OCI-LY3 (cell line): ENCODE measurements at regions not wholly inside any gene's neighbourhood (a gene's known extent, or its start where the extent isn't known, plus 50 kb on each side); places are given as distances from the start of the nearest gene placed in this dataset.
A peak's percentile ranks its signal among the peaks of the same experiment; 100 is the strongest.
"Not testable (repeated sequence)": the region's sequence is repeated elsewhere in the genome, so short reads cannot be mapped to it uniquely, and the experiment has no call there.

Experiments used
- H2AFZ ChIP-seq: fragments of 200-600, 300-600 bp; shearing (Covaris generic); 2 replicates; pipeline ENCODE4 v1.6.0; 2014; ENCODE audit warnings: antibody characterized with exemption, low read depth, low read length
- H3K27ac ChIP-seq: fragments of 200-600, 300-600 bp; sonication (generic); 2 replicates; pipeline ENCODE4 v1.5.1; 2014; ENCODE audit warnings: mild to moderate bottlenecking, low read length, moderate library complexity, mixed read lengths
- H3K27me3 ChIP-seq: fragments of 200-600, 300-600 bp; sonication (generic); 2 replicates; pipeline ENCODE4 v1.6.1; 2014; ENCODE audit warnings: low read depth, low read length, mixed read lengths
- H3K36me3 ChIP-seq: fragments of 200-600, 300-600 bp; sonication (generic); replicated peaks from 2 replicates; pipeline ENCODE3; 2014; ENCODE audit warnings: low read depth, low read length, mixed read lengths
- H3K4me1 ChIP-seq: fragments of 300-600, 200-600 bp; sonication (generic); 2 replicates; pipeline ENCODE4 v1.6.1; 2014; ENCODE audit warnings: low read length, mixed read lengths
- H3K4me2 ChIP-seq: fragments of 200-600, 300-600 bp; sonication (generic); 2 replicates; pipeline ENCODE4 v1.6.1; 2014; ENCODE audit warnings: low read length, mixed read lengths
- H3K4me3 ChIP-seq: fragments of 300-600, 200-600 bp; sonication (generic); 2 replicates; pipeline ENCODE4 v1.5.1; 2014; ENCODE audit warnings: antibody characterized with exemption, mild to moderate bottlenecking, low read length, moderate library complexity
- H3K79me2 ChIP-seq: fragments of 300-600, 200-600 bp; shearing (Covaris generic); 2 replicates; pipeline ENCODE4 v1.6.1; 2014; ENCODE audit warnings: mild to moderate bottlenecking, low read length, mixed read lengths
- H3K9ac ChIP-seq: fragments of 300-600, 200-600 bp; shearing (Covaris generic); 2 replicates; pipeline ENCODE4 v1.6.0; 2014; ENCODE audit warnings: mild to moderate bottlenecking, low read length, moderate library complexity
- H3K9me3 ChIP-seq: fragments of 200-600, 300-600 bp; shearing (Covaris generic); 2 replicates; pipeline ENCODE4 v1.6.1; 2014; ENCODE audit warnings: low read length, mixed read lengths; ENCODE audit not compliant: insufficient read depth
- H4K20me1 ChIP-seq: fragments of 200-600, 300-600 bp; sonication (generic); 2 replicates; pipeline ENCODE4 v1.6.1; 2016; ENCODE audit warnings: low read length, mixed read lengths; ENCODE audit not compliant: insufficient read depth
- CTCF ChIP-seq: fragments of 200-600, 300-600 bp; sonication (generic); IDR thresholded peaks from 2 replicates; pipeline ENCODE4 v1.5.1; 2014; ENCODE audit warnings: antibody characterized with exemption, low read length, low read depth

- H3K27ac ChIP-seq, result not testable (repeated sequence)
Measured at GRCh38 chr1:146748686-146749085, 189.4 kb upstream of the NBPF12 start.

GRCh38 chr1:146731981-146732680 lies 206.0 kb upstream of the NBPF12 start:
- H3K9me3 ChIP-seq, result not testable (repeated sequence)

More at GRCh38 chr1:146748686-146749085, 189.4 kb upstream of the NBPF12 start:
- not testable (repeated sequence) for H4K20me1 ChIP-seq, H3K4me3 ChIP-seq, H3K4me2 ChIP-seq, H3K9ac ChIP-seq, H3K27me3 ChIP-seq, H2AFZ ChIP-seq, H3K36me3 ChIP-seq, H3K9me3 ChIP-seq, H3K4me1 ChIP-seq, H3K79me2 ChIP-seq
- TF ChIP-seq CTCF, result peak; percentile 11; the same call in 1 of the 2 replicates

DNA sequence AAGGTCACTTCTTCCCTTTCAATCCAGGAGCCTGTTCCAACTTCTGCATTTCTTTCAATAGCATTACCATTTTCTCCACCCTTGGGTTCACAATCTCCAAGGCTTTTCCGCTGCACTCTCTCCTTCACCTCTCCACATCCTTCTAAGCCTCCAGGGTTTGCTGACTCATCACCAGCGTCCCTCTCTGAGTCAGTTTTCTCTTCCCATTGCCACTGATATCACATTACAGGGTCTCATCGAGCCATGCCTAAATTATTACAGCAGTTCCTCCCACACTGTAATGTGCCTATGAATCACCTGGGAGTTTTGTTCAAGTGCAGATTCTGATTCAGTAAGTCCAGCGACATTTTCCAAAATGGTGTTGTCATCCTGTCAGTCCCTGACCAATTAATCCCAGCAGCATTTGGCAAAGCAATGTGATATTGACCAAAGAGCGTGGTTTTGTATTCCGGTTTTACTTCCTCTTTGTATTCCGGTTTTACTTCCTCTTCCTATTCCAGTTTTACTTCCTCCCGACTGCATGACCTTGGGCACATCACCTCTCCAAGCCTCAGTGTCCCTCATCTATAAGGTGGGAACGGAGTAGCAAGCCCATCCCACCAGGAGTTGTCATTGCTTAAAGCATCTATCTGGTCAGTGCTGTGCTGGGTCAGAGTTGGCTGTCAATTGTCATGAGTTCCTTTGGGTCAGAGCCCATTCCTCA lies 208.3 kb upstream of the NBPF12 start:
- not testable (repeated sequence) for H3K27me3 ChIP-seq, H3K36me3 ChIP-seq, H3K9me3 ChIP-seq, H4K20me1 ChIP-seq, H3K4me1 ChIP-seq, H3K79me2 ChIP-seq, H3K9ac ChIP-seq, H3K4me2 ChIP-seq, H3K27ac ChIP-seq, H3K4me3 ChIP-seq, H2AFZ ChIP-seq

More at GRCh38 chr1:146731981-146732680, 206.0 kb upstream of the NBPF12 start:
- not testable (repeated sequence) for H3K4me3 ChIP-seq, H4K20me1 ChIP-seq, H2AFZ ChIP-seq, H3K79me2 ChIP-seq, H3K9ac ChIP-seq, H3K27me3 ChIP-seq, H3K4me1 ChIP-seq, H3K27ac ChIP-seq, H3K36me3 ChIP-seq, H3K4me2 ChIP-seq

DNA sequence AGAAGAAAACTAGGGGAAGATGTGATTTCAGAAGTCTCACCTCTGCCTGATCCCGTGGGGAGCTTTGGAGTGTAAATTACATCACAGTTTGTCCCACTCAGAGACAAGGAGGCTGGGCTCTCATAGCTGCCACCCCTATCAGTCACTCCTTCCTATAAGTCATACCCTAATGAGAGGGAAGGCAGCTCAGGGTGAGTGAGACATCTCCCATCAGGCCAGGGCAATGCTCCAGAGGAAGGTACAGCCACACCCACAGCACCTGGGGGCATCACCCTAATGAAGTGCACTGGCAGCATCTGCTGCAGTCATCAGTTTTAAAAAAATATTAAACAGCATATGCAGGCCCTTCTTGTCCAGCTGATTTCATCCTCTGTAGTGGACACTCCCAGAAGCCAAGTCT lies 223.1 kb upstream of the NBPF12 start:
- not testable (repeated sequence) for H3K27me3 ChIP-seq, H3K9me3 ChIP-seq, H3K79me2 ChIP-seq, H3K4me3 ChIP-seq, H3K27ac ChIP-seq, H3K4me1 ChIP-seq, H2AFZ ChIP-seq, H3K4me2 ChIP-seq, H3K36me3 ChIP-seq, H3K9ac ChIP-seq, H4K20me1 ChIP-seq

DNA sequence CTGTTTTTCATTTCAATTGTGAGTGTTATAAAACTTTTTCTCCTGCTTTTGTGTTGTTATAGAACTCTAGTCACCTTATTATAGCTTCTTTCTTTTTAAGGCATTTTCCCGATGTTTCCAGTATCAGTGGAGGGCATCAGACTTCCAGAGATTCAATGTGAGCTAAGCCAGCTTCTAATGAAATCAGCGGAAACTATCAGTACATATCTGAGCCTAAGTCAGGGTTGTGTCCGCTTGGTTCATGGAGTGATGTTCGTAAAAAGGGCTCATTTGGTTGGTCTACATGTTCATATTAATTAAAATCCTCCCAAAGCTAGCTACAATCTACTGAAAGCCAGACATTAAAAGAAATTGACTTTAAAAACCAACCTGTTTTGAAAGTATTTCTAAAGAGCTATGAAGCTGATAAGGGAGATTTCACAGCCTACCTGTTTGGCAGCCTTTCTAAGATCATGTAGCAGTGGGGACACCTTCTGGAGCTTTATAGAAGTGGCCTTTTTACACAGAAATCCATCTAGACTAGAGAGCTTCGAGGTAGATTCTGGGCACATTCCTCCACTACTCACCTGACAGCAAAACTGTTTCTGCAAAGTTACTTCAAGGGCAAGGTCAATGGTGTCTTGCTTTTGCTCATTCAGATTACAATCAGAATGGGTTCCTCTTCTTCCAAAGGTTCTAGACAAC lies 227.1 kb upstream of the NBPF12 start:
- not testable (repeated sequence) for H3K4me1 ChIP-seq, H3K9me3 ChIP-seq, H3K4me2 ChIP-seq, H2AFZ ChIP-seq, H4K20me1 ChIP-seq, H3K9ac ChIP-seq, H3K36me3 ChIP-seq, H3K27ac ChIP-seq, H3K79me2 ChIP-seq, H3K27me3 ChIP-seq, H3K4me3 ChIP-seq
- peak; percentile 12 for TF ChIP-seq CTCF

GRCh38 chr1:146709302-146709701 lies 228.8 kb upstream of the NBPF12 start:
- not testable (repeated sequence) for H3K27ac ChIP-seq, H4K20me1 ChIP-seq, H3K4me1 ChIP-seq, H3K9me3 ChIP-seq, H3K79me2 ChIP-seq, H3K4me3 ChIP-seq, H2AFZ ChIP-seq, H3K9ac ChIP-seq, H3K36me3 ChIP-seq, H3K4me2 ChIP-seq, H3K27me3 ChIP-seq

DNA sequence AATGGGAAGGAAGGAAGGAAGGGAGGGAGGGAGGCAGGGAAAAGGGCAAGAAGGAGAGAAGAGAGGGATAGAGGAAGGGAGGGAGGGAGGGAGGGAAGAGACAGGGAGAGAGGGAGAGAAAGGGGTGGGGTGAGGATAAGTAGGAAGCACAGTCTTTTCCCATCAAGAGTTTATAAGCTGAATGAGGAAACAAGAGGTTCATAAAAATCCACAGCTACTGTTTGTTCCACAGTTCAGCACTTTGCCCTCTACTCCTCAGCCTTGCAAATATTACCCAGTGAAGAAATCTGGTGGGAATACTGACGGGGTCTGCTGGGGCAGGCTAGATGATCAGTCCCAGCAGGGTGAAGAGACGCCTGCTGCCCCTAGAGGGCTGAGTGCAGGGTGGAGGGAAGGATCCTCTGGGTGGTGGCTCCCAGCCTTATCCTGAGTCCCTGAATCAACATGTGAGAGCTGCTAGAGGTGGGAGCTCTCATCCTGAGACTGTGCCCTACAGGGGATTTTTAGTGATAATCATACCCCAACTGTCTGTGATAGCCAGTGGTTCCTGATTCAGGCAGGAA lies 233.9 kb upstream of the NBPF12 start:
- H3K4me3 ChIP-seq, H2AFZ ChIP-seq, H3K27me3 ChIP-seq, H3K4me1 ChIP-seq, H3K4me2 ChIP-seq, H4K20me1 ChIP-seq, H3K36me3 ChIP-seq, H3K9me3 ChIP-seq, H3K27ac ChIP-seq, H3K9ac ChIP-seq, H3K79me2 ChIP-seq: not testable (repeated sequence)

DNA sequence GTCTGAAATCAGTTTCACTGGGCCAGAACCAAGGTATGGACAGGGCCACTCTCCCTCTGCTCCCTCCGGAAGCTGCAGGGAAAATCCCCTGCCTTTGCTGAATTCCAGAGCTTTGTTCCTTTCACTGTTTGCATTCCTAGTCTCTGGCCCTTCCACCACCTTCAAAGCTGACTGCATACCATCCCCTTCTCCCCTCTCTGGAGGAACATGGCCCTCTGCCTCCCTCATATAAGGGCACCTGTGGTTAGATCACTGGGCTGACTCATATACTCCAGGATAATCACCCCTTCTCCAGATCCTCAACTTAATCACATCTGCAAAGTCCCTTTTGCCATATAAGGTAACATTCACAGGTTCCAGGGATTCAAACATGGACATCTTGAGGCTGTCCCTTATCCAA lies 236.8 kb upstream of the NBPF12 start:
- H3K4me1 ChIP-seq, H3K36me3 ChIP-seq, H3K4me3 ChIP-seq, H3K79me2 ChIP-seq, H3K27ac ChIP-seq, H4K20me1 ChIP-seq, H3K9me3 ChIP-seq, H2AFZ ChIP-seq, H3K4me2 ChIP-seq, H3K9ac ChIP-seq, H3K27me3 ChIP-seq: not testable (repeated sequence)
